GM18502 (cell line): ENCODE measurements at regions not wholly inside any gene's neighbourhood (a gene's known extent, or its start where the extent isn't known, plus 50 kb on each side); places are given as distances from the start of the nearest gene placed in this dataset.
"Not testable (repeated sequence)": the region's sequence is repeated elsewhere in the genome, so short reads cannot be mapped to it uniquely, and the experiment has no call there.

Experiments used
- ATAC-seq: cut with Tn5 transposase; IDR thresholded peaks from one replicate; pipeline ENCODE4 v1.9.1; 2021; ENCODE audit warnings: mild to moderate bottlenecking; ENCODE audit not compliant: unreplicated experiment, poor library complexity

DNA sequence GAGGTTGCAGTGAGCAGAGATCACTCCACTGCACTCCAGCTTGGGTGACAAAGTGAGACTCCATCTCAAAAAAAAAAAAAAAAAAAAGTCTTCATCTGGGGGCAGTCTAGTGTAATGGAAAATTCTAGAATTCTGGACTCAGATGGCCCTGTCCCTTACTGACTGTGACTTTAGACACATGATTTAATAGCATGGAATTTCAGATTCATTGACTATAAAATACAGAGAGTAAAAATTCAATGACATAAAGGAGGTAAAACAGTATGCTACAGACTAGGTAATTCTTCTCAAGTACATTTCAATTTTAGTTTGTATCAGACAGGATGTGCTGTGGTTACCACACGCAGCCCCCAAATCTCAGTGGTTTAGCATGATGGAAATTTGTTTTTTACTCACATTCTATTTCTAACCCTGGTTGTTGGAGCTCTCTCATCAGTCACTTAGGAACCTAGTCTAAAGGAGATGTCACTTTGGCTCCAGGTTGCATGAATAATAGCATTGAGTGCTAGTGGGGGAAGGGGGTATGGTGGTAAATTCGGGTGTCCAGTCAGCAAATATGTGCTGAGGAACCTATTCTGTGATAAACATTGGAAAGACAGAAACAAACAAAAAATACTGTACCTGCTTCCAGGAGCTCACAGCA, 444.0 kb downstream of the XYLT1 start:
- peak; percentile 85 for ATAC-seq

DNA sequence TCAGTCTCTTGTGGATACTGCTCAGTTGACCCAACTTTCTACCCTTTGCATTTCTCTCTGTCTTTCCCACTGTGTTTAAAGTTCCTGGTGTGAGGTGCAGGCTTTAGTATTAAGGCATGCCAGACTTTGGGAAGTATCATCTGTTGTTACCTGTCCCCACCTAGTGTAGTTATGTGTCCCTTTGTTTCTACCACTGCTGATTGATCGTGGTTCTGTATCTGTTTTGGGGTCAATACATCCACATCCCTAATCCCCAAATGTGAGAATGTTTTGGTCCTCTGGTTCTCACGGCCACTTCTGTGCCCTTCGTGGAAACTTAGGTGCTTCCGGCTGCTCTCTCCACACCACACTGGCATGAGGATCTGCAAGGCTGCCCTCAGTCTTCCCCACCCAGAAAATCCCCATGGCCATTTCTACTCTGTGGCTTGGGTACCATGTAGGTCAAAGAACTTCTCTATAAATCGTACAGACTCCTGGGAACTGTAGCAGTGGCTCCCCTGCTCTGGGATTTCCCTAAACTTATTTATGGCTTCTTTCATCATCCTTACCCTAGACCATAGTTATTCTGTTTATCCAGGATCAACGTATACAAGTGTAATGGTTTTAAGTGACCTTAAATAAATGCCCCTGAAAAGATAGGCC, 443.2 kb downstream of the XYLT1 start:
- ATAC-seq: peak; percentile 63

DNA sequence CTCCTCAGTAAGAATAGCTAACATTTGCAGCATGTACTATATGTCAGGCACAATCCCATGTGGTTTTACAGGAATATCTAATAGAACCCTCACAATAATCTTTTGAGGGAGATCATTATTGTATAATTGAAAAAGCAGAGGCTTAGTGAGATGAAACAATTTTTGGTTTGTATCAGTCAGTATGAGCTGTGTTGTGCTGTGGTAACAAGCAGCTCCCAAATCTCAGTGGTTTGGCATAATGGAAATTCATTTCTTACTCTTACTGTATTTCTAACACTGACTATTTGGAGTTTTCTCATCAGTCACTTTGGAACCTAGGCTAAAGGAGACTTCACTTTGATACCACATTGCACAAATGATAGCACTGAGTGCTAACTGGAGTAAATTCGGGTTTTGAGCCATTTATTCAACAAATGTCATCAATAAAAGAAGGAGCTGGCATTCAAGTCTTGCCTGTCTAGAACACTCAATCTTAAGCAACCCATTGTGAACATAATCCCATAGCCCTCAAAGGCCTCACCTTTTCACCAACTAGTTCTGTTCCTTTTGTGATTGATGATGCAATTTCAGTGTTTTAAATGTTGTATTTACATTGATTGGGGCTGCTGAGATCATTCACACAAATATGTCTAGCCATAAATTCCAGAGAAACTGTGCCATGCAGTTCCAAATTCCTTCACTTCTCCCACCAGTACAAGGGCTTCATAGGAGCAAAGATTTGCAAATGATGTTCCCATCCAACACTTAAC, 441.0 kb downstream of the XYLT1 start:
- ATAC-seq: no peak

DNA sequence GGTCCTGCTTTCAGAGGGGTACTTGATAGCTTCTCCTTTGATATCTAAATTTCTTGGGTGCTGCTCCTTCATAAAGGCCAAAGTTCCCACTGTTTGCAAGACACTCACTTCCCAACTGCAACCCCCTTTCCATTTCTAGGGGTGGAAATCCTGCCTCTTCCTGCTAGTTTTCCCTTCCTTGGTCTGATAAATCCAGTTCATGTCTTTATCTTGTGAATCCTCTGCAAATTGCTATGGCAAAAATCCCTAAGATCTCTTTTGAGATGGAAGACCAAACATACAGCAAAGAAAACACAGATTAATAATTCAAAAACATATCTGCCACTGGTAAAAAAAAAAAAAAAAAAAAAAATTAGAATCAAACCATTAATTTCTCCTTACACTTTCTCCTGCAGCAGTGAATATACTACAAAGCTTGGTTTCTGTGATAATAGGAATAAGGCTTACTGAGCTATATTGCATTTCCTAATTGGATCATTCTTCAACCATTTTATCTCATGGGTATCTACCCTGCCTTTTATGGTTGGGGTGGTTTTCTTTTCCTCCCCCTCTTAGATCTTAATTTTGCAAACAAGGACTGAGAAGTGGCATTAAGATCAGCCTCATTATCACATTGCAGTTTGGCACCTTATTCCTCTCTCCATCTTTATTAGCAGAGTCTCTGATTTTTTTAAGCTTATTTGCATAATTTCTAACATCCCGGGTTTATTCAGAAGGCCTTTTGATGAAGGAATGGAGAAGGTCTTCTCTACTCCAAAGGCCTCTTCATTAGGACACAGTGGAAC, 439.1 kb downstream of the XYLT1 start:
- ATAC-seq: no peak

DNA sequence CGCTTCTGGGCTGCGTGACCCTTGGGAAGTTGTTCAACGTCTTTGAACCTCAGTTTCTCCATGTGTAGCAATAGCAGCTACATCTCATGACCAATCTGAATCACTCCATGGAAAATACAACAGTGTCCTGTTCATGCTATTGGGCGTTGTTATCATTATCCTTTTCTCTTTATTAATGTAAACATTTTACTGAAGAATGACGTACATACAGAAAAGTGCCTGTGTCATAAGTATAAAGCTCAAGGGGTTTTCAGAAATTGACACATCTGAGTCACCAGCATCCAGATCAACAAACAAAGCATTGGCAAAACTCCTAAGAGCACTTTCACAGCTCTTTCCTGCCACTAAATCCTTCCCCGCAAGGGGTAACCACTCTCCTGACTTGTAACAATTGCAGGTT, 438.4 kb downstream of the XYLT1 start:
- no peak for ATAC-seq

DNA sequence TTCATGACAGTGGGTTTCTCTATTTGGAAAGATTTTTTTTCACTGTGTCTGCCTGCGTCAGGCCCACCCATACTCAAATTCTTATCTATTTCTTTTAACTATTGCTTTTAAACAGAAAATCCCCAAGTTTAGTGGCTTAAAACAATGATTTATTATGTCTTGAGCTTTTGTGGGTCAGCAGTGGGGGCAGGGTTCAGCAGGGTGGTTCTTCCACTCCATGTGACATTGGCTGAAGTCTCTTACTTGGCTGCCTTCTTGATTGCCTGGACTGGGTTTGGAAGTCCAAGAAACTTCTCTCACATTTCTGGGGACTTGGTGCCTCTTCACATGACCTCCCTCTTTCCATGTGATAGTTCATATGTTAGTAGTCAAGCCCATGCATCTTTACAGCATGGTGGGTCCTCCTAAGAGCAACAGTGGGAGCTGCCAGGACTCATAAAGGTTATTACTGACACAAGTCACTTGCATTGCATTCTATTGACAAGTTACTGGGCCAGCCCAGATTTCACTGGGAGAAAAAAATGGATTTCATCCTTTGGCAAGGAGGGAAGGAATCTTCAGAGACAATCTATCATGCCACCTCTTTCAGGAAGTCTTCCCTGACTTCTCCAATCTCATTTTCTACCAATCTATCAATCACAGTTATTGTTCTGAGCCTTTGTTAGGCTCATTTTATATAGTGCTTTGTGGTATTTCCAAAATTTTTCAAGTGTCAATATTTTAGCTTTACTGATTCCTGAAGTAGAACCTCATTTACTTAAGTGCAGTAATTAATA, 436.1 kb downstream of the XYLT1 start:
- ATAC-seq: no peak

DNA sequence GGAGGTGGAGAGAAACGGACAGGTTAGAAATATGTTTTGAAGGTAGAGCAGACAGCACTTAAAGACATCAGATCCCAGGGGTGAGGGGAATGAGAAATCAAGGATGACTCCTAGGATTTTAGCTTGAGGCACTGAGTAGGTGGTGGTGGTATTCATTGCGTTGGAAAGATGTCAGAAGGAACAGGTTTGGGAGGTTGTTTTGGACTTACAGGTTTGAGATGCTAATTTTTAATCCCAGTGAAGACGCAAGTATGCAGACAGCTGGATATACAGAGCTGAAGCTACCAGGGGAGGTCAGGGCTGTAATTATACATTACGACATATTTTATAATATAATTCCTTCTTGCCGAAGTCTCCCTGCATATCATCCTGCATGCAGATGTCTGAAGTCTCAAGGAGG, 433.3 kb downstream of the XYLT1 start:
- ATAC-seq: no peak

DNA sequence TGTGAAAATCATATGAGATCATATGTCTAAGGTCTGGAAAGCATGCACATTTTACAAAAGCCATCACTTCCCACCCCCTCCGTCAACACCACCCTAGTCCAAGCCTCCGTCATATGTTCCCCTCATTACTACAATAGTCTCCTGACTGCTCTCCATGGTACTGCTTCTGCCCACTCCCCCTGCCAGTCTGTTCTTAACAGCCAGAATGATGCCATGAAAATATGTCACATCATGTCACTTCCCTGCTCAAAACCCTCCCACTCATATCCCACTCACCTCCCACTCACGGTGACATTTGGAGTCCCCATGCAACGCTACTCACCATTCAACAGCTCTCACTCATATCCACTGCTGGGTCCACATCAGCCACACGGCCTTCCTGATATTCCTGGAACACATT, 432.3 kb downstream of the XYLT1 start:
- ATAC-seq: no peak

DNA sequence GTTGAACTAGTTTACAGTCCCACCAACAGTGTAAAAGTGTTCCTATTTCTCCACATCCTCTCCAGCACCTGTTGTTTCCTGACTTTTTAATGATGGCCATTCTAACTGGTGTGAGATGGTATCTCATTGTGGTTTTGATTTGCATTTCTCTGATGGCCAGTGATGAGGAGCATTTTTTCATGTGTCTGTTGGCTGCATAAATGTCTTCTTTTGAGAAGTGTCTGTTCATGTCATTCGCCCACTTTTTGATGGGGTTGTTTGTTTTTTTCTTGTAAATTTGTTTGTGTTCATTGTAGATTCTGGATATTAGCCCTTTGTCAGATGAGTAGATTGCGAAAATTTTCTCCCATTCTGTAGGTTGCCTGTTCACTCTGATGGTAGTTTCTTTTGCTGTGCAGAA, 421.7 kb downstream of the XYLT1 start:
- ATAC-seq: not testable (repeated sequence)

DNA sequence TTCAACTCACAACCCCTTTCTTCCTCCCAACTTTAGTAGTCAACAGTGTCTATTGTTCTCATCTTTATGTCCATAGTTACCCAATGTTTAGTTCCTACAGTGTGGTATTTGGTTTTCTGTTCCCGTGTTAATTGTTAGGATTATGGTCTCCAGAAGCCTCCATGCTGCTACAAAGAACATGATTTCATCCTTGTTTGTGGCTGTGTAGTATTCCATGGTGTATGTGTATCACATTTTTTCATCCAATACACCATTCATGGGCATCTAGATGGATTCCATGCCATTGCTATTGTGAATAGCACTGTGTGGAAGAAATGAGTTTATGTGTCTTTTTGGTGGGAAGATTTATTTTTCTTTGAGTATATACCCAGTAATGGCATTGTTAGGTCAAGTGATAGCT, 420.3 kb downstream of the XYLT1 start:
- ATAC-seq: no peak
